ENCODE measurements at regions not wholly inside any gene's neighbourhood (a gene's known extent, or its start where the extent isn't known, plus 50 kb on each side); places are given as distances from the start of the nearest gene placed in this dataset.
"Not testable (repeated sequence)": the region's sequence is repeated elsewhere in the genome, so short reads cannot be mapped to it uniquely, and the experiment has no call there.

- no peak for DNase-seq (ENCODE audit: low read depth in 2 of 2)
Observed at GRCh38 chr6:67558985-67559384, 1076.1 kb upstream of the ADGRB3 start.

DNA sequence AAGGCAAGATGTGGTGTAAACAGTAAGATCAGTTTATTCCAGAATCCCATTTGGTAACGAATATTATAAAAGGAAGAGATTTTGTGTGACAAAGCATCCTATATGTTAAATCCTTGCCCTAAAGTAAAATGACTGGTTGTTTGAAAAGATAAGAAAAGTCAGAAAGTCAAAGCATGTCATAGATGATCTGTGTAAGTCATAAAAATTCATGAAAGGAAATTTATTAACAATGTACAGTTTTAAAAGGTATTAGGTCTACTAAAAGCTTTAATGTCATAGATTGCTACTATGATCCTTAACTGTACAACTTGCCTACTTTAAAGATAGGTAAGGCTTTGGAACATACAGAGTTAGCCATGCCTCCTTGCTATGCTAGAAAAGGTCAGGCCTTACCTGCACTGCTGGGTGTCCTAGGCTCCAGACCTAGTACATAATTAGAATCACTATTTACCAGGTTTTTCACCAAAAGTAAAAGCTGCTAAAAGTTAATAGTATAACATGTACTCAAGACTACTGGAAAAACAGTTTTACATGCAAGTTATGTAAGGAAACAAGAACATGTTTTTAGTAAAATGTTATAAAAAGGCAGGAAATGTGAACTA lies 1090.1 kb upstream of the ADGRB3 start:
- no peak for DNase-seq (ENCODE audit: low read depth in 2 of 2)

- DNase-seq (ENCODE audit: low read depth in 2 of 2): no peak
Observed at GRCh38 chr6:67541586-67541985, 1093.5 kb upstream of the ADGRB3 start.

- no peak for DNase-seq (ENCODE audit: low read depth in 2 of 2)
Observed at GRCh38 chr6:67538032-67538431, 1097.0 kb upstream of the ADGRB3 start.

DNA sequence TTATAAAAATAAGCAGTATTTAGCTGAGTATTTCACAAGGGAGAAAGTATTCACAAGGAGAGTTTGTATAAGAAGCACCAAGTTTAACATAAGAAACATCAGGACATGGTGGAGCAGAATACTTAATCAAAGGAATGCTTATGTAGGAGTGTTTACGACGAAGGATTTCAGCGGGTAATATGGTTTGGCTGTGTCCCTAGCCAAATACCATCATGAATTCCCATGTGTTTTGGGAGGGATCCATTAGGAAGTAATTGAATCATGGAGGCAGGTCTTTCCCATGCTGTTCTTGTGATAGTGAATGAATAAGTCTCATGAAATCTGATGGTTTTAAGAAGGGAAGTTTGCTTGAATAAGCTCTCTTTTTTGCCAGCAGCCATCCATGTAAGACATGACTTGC lies 1099.1 kb upstream of the ADGRB3 start:
- DNase-seq (ENCODE audit: low read depth in 2 of 2): no peak

GRCh38 chr6:67506352-67506751 lies 1128.7 kb upstream of the ADGRB3 start:
- no peak for DNase-seq (ENCODE audit: low read depth in 2 of 2)

DNA sequence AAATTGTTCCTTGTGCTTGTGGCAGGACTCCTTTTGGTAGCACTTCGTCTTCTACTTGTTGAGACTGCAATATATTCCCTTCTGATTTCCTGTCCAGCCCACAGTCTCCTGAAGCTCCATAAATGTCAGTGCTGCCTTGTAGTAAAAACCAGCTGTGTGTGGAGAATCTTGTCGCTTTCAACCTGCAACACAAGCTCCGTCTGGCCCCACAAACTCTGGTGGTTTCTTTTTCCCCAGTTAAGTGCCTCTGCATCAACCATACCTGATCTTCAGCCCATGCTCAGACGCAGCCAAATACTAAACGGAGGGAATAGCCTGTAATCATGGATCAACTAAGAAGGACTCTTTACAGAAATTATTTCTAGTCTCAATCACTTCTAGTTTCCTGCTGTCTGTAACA lies 1133.3 kb upstream of the ADGRB3 start:
- no peak for DNase-seq (ENCODE audit: low read depth in 2 of 2)

- no peak for DNase-seq (ENCODE audit: low read depth in 2 of 2)
Observed at GRCh38 chr6:67497749-67498148, 1137.3 kb upstream of the ADGRB3 start.

- DNase-seq (ENCODE audit: low read depth in 2 of 2): no peak
Observed at GRCh38 chr6:67496191-67496590, 1138.9 kb upstream of the ADGRB3 start.

DNA sequence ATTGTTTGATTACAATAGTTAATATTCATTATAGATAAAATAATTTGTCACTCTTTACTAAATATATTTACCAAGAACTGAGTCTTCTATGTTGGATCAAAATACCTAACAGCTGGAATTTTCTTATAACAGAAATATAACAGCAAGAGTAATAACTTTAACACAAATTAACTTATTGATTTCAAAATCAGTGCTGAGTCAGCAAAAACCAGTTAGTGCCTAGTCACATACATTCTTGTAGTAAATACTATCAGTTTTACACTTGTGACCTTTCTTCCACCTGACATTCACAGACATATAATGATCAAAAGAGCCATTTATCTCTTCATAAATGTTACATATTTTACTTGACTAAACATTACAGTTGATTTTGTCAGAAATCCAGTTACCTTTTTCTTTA lies 1141.4 kb upstream of the ADGRB3 start:
- DNase-seq (ENCODE audit: low read depth in 2 of 2): no peak

- DNase-seq (ENCODE audit: low read depth in 2 of 2): no peak
Observed at GRCh38 chr6:67475700-67476099, 1159.4 kb upstream of the ADGRB3 start.

DNA sequence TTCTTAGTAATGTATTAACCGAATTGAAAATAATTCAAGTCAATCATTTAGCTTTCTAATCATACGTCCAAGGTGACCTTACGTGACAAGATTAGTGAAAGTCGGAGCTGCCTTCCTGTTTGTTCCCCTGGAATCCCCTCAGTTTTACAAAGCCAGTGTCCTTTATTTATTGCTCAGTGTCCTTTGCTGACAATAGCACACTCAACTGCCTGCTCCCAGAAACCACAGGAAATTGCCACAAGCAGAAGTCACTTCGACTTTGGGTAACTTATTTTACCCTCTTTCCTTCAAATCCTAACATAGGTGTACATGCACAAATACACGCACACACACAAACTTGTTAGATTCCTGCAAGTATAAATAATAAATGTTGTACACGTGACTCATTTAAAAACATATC lies 1167.7 kb upstream of the ADGRB3 start:
- no peak for DNase-seq (ENCODE audit: low read depth in 2 of 2)

GRCh38 chr6:67462725-67463124 lies 1172.4 kb upstream of the ADGRB3 start:
- not testable (repeated sequence) for DNase-seq (ENCODE audit: low read depth in 2 of 2)

GRCh38 chr6:67459556-67459955 lies 1175.5 kb upstream of the ADGRB3 start:
- no peak for DNase-seq (ENCODE audit: low read depth in 2 of 2)

DNA sequence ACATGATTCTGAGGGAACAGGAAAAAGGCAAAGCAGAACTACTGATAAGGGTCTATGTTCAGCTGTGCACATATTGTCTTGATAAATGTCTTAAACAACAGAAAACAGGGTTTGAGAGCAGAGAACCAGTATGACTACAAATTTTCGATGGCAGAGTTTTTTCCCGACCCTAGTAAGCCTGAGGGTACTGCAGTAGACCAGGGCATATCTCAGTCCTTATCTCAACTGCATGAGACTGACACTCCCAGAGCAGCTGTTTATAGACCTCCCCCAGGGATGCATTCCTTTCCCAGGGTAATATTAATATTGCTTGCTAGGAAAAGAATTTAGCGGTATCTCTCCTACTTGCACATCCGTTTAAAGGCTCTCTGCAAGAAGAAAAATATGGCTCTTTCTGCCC lies 1176.8 kb upstream of the ADGRB3 start:
- DNase-seq (ENCODE audit: low read depth in 2 of 2): no peak

DNA sequence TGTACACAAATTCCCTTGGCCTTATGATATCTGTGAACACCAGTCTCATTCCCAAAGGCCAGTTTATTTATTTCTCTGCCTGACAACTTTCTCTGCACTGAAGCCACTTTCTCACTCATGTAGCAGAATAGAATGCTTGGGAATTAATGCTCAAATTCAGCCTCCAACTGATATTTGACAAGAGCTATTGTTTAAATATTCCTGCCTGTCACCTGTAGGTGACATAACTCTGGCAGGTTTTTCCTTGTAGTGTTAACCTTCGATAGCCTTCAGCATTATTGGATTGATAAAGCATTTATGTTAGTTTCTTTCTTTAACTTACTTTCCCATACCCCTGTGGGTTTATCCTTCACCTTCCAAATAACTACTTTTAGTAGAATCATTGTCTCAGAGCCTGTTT lies 1183.2 kb upstream of the ADGRB3 start:
- no peak for DNase-seq (ENCODE audit: low read depth in 2 of 2)

DNA sequence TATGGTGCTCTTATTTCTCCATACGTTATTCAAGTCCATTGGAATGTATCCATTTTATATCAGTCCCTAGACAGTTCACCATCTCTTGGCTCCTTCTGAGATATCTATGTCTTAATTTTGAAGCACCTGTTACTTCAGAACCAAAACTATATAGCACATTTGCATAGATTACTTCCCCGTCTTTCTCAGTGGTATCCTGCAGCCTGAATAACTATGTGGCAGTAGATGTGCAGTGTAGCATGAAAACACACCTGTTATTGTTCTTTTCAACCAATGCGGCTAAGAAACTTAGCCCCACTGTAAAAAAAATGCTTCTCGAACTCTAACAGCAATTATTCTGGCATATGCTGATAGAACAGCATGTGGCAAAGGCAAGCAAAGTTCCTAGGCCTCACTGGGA lies 1184.4 kb upstream of the ADGRB3 start:
- no peak for DNase-seq (ENCODE audit: low read depth in 2 of 2)

GRCh38 chr6:67449602-67450001 lies 1185.5 kb upstream of the ADGRB3 start:
- no peak for DNase-seq (ENCODE audit: low read depth in 2 of 2)

DNA sequence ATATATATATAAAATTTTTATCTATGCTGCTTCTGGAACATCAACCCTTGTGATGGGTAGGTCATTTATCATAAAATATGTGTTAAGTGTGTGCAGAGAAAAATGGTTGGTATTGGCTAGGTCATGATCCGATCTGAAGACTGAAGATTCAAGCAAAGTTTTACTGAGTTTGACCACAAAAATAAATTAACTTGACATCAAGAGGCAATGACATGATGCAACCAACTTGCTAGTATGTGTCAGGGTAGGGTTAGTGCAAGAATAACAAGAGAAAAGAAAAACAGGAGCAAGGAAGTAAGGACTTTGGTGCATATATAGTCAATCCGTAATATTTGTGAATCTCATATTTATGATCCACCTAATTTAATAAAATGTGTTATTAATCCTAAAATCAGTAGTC lies 1202.0 kb upstream of the ADGRB3 start:
- DNase-seq (ENCODE audit: low read depth in 2 of 2): no peak

GRCh38 chr6:67431076-67431475 lies 1204.0 kb upstream of the ADGRB3 start:
- no peak for DNase-seq (ENCODE audit: low read depth in 2 of 2)

GRCh38 chr6:67426686-67427085 lies 1208.4 kb upstream of the ADGRB3 start:
- not testable (repeated sequence) for DNase-seq (ENCODE audit: low read depth in 2 of 2)

GRCh38 chr6:67412035-67412434 lies 1223.0 kb upstream of the ADGRB3 start:
- no peak for DNase-seq (ENCODE audit: low read depth in 2 of 2)

GRCh38 chr6:67411036-67411435 lies 1224.0 kb upstream of the ADGRB3 start:
- no peak for DNase-seq (ENCODE audit: low read depth in 2 of 2)

DNA sequence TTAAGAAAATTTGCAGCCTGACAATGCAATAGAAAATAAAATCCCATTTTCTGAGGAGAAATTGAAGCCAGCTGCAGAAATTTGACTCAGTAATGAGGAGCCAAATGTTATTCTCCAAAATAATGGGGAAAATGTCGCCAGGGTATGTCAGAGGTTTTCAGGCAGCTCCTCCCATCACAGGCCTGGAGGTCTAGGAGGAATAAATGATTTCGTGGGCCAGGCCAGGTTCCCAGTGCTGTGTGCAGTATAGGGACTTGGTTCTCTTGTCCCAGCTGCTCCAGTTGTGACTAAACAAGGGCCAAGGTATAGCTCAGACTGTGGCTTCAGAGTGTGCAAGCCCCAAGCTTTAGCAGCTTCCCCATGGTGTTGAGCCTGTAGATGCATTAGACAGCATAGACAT lies 1240.8 kb upstream of the ADGRB3 start:
- DNase-seq (ENCODE audit: low read depth in 2 of 2): no peak

- no peak for DNase-seq (ENCODE audit: low read depth in 2 of 2)
Observed at GRCh38 chr6:67393356-67393755, 1241.7 kb upstream of the ADGRB3 start.
